Fibroblast of mammary gland (primary cell): ENCODE measurements at regions not wholly inside any gene's neighbourhood (a gene's known extent, or its start where the extent isn't known, plus 50 kb on each side); places are given as distances from the start of the nearest gene placed in this dataset.

ENCODE experiments used
- DNase-seq: peaks from one replicate; pipeline ENCODE4 v3.0.0-alpha.2; 2010; ENCODE audit warnings: low read depth
- H3K4me3 ChIP-seq: 2 replicates; pipeline ENCODE4 v1.5.1; 2011; ENCODE audit warnings: low read depth, mild to moderate bottlenecking, low read length, moderate library complexity; ENCODE audit not compliant: control insufficient read depth
- CTCF ChIP-seq: conservative IDR thresholded peaks from 2 replicates; pipeline ENCODE4 v1.5.1; 2011; ENCODE audit warnings: low read depth, low read length, inconsistent platforms; ENCODE audit not compliant: control insufficient read depth, insufficient read depth

- TF ChIP-seq CTCF: no peak
- H3K4me3 ChIP-seq: no peak overlapping the region
- DNase-seq: no peak
These were observed 379.2 kb downstream of the BTG1 start for GRCh38 chr12:91766454-91766853.

DNA sequence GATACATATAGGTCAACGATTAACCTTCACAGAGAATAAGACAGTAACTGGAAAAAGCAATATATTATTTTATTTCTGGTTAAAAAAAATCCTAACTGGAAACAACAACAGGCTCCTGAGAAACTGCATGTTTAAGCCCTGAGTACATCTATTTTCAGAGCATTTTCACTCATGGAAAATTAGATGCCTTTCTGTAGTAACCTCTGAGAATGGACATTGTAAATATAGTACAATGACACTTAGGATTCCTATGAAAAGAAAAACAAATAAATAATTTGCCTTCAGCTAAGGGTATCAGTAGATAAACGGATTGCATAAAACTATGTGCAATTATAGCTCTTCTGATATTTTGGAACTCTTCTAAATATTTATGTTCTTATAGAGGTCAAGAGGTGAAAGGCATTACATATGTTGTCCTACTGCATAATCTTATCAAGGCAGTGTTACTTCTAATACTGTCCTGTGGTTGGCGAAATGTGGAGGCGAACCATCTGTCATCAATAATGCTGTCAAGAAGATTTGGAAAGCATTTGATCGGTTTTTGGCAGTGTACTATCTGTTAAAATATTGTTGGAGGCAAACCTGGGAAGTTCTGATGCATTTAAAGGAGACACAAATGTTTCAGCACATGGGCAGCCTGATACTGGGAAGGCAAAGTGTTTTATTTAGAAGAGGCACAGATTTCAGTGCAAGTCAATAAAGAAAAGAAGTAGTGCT, 381.8 kb downstream of the BTG1 start:
- H3K4me3 ChIP-seq: no peak overlapping the region
- DNase-seq: no peak
- no peak for TF ChIP-seq CTCF

DNA sequence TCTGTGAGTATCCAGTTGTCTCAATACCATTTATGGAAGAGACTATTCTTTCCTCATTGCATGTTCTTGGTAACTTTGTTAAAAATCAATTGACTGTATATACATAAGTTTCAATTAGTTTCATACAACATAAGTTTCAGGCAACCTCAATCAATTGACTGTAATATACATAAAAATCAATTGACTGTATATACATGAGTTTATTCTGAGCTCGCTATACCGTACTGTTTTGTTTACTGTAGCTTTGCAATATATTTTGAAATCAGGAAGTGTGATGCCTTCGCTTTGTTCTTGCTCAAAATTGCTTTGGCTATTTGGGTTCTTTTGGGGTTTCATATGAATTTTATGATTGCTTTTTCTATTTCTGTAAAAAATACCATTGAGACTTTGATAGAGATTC, 392.0 kb downstream of the BTG1 start:
- no peak for DNase-seq
- no peak for TF ChIP-seq CTCF
- no peak overlapping the region for H3K4me3 ChIP-seq

- TF ChIP-seq CTCF: no peak
- DNase-seq: peak; percentile 5
- no peak overlapping the region for H3K4me3 ChIP-seq
These were observed 398.7 kb downstream of the BTG1 start for GRCh38 chr12:91746976-91747375.

DNA sequence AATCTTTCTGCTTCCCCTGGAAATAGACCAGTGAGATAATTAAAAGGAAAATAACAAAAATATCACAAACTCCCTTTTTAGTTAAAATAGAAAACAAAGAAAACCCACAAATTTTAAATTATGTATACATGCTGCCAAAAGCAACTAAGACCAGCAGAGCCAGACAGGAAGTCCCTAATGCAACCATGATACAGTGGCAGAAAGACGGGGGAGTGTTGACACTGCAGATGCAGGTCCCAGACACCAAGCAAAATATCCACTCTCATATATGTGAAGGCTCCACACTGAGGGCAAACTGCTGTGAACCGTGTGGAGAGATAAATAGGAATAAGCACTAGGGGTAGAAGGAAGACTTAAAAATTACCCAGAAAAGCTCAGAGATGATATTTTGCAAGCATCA, 401.0 kb downstream of the BTG1 start:
- no peak for DNase-seq
- no peak overlapping the region for H3K4me3 ChIP-seq
- no peak for TF ChIP-seq CTCF

DNA sequence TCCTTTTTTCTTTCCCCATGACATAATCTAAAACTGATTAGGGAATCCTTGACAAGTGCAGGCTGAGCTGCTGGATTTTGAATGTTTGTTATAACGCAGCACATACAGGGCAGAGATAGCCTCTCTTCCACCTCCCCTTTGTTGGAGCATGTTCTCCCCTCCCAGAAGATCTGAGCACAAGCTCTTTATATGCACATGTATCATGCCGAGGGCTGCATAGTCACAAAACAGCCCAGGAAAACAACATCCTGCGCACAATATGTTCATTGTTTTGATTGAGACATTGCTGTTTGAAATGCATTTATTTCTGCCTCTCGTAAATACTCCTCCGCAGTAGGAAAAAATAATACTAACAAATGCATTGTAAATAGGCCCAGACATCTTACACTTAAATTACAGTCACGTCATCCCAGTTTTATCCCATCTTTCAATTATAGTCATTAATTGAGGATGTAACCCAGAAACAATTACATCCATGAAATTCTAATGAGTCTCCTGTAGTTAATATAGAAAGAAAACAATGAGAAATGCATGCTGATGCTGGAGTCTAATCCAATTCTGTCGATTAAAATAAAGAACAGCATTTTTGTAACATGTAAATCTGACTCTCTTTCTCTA, 401.8 kb downstream of the BTG1 start:
- H3K4me3 ChIP-seq: no peak overlapping the region
- TF ChIP-seq CTCF: no peak
- DNase-seq: no peak
